Lower leg skin (tissue), 3 donors: ENCODE measurements at regions not wholly inside any gene's neighbourhood (a gene's known extent, or its start where the extent isn't known, plus 50 kb on each side); places are given as distances from the start of the nearest gene placed in this dataset.

Experiments
- POLR2A ChIP-seq, 2 donors: fragments of 450-650 bp; IDR thresholded peaks; one replicate each; pipeline ENCODE4 v1.6.1; 2016 to 2017; ENCODE audit warnings: antibody characterized with exemption in 2 of 2, mild to moderate bottlenecking in 1 of 2, moderate library complexity in 1 of 2
- TF ChIP-seq, protein P1 (sequence below), 3 donors: fragments of 450-650 bp; IDR thresholded peaks; one replicate each; pipeline ENCODE4 v1.5.1; 2016; ENCODE audit warnings: antibody characterized with exemption in 3 of 3, mild to moderate bottlenecking in 3 of 3, moderate library complexity in 2 of 3

DNA sequence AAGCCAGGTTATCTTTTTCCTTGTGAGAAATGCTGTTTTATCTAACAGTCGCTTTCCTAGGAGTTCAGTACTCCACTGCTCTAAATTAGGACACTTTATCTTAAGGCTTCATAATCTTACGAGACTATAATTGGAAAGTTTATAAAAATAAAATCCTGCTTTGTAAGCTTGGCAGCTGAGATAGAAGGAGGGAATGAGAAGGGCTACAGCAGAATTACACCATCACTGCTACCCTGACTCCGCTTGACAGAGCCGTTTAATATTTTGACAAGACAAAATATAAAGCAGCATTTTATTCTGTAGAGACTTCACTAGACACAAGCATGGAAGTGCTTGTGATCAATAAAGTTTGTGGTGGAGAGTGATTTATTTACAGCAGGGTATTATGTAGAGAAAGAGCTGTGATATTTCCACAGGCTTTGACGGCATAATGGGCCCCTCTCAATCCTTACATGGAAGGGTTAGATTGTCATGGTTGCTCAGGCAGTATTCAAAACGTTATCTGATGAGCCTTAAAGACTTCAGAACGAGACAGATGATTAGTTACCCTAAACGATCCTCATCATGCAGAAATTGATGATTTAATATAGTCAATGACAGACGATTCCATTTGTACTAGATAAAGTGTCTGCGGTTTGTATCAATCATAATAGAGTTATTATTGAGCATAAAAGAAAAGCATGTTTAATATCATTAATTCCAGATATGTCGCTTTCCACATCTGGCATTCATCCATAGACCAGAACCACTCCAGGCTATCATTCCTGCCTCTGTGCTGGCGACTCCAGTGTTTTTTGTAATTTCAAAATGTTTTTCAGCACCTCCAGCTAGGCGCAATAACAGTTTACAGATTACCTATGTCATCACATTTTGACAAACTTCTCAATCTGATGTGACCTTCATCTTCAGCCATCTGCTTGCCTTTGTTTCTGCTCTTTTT lies 242.2 kb downstream of the FIGN start:
- TF ChIP-seq, protein P1, sequence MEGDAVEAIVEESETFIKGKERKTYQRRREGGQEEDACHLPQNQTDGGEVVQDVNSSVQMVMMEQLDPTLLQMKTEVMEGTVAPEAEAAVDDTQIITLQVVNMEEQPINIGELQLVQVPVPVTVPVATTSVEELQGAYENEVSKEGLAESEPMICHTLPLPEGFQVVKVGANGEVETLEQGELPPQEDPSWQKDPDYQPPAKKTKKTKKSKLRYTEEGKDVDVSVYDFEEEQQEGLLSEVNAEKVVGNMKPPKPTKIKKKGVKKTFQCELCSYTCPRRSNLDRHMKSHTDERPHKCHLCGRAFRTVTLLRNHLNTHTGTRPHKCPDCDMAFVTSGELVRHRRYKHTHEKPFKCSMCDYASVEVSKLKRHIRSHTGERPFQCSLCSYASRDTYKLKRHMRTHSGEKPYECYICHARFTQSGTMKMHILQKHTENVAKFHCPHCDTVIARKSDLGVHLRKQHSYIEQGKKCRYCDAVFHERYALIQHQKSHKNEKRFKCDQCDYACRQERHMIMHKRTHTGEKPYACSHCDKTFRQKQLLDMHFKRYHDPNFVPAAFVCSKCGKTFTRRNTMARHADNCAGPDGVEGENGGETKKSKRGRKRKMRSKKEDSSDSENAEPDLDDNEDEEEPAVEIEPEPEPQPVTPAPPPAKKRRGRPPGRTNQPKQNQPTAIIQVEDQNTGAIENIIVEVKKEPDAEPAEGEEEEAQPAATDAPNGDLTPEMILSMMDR (IDR thresholded peaks at IDR 0.05) = no peak
- no peak for TF ChIP-seq POLR2A (IDR thresholded peaks at IDR 0.05)
